Stimulated activated effector memory CD8-positive, alpha-beta T cell treated with anti-CD3 and anti-CD28 coated beads, Interleukin-12 subunit alpha, Interleukin-12 subunit beta, amount 100 ng/mL, for 72 hours (primary cell): ENCODE measurements at regions not wholly inside any gene's neighbourhood (a gene's known extent, or its start where the extent isn't known, plus 50 kb on each side); places are given as distances from the start of the nearest gene placed in this dataset.

Source experiments
- ATAC-seq: fragments of 150-1000 bp; cut with Tn5 transposase; 2 replicates; pipeline ENCODE4 v1.10.0; 2021
- DNase-seq, 2 donors: peaks; one replicate each; pipeline ENCODE4 v3.0.0; 2021 to 2022; ENCODE audit warnings: low spot score in 2 of 2
- H3K27ac Mint-ChIP-seq: one replicate; pipeline ENCODE4 v1.8.0; 2022; ENCODE audit warnings: mild to moderate bottlenecking, mixed read lengths
- H3K36me3 Mint-ChIP-seq: one replicate; pipeline ENCODE4 v1.8.0; 2022; ENCODE audit warnings: mild to moderate bottlenecking, mixed read lengths
- H3K4me1 Mint-ChIP-seq: one replicate; pipeline ENCODE4 v1.8.0; 2022; ENCODE audit warnings: mixed read lengths
- H3K4me3 Mint-ChIP-seq: one replicate; pipeline ENCODE4 v1.8.0; 2022; ENCODE audit warnings: mild to moderate bottlenecking, mixed read lengths
- H3K9me3 Mint-ChIP-seq: one replicate; pipeline ENCODE4 v1.8.0; 2022; ENCODE audit warnings: mixed read lengths

DNA sequence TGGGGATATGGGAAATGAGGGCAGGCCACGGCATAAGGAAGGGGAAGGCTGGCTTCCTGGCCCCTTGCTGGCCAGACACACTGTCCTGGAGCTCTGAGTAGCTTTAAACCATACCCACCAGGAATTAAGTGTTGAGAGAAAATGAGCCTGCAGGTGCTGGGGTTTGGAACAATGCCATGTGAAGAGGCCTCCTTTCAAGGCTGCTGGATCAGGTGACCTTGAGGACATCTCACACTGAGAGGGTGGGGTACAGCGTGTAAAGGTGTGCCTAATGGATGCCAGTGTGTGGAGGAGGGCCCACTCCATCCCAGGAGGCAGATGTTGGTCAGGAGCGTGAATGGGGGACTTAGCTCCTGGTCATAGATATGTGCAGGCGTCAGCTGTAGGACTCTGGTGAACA is 74.8 kb upstream of the MLN start:
- ATAC-seq (no peak), DNase-seq (no peak)
- no peaks in the 10 kb centered on the region for H3K36me3 Mint-ChIP-seq
- H3K4me3 Mint-ChIP-seq = no peak overlapping the region
- no peaks in the 10 kb centered on the region for H3K9me3 Mint-ChIP-seq
- H3K4me1 Mint-ChIP-seq = peaks cover 13% of the 10 kb centered on the region
- H3K27ac Mint-ChIP-seq = no peak overlapping the region

DNA sequence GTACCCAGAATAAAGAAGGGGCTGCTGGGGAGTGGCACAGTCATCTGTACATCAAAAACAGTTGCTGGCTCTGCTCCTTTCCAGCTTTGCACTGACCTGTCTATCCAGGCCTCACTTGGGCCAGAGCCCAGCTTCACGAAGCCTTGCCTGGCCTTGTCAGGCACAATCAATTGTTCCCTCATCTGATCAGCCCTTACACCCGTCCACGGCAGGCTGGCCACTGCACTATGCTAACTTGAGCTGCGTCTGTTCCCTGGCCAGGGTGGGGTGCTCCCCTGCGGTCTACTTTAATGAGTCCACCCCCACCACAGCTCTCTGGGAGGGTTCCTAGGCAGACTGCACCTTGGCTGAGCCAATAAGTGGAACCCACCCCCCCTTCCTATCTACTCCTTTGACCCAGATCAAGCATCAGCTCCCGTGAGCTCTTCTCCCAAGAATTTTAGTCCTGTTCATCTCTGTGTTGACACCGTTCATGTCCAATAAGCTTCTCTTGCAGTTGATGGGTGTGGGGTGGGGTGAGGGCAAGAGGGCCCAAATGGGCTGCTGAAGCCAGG is 74.3 kb upstream of the MLN start:
- Mint-ChIP-seq H3K9me3 (no peaks in the 10 kb centered on the region), H3K4me1 (peaks cover 13% of the 10 kb centered on the region), H3K27ac (no peak overlapping the region), H3K4me3 (no peak overlapping the region), H3K36me3 (no peaks in the 10 kb centered on the region)
- no peak for DNase-seq
- ATAC-seq = no peak

DNA sequence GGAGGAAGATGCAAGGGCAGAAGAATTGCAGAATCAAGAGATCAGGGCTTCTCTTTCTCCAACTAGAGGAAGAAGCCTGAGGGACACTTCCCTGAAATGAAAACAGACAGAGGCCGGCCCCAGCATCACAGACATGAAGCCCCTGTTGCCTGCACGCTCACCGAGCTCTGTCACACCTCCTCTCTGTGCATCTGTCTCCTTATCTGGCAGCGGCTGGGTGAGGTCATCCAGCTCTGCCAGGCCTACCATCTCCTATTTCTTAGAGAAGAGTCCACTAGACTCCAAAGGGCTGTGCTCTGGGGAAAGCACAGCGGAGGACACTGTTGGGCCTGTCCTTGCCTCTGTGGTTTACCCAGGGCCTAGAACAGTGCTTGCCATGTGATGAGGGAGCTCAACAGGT is 71.9 kb upstream of the MLN start:
- DNase-seq (no peak), ATAC-seq (no peak)
- no peak overlapping the region for H3K27ac Mint-ChIP-seq
- no peaks in the 10 kb centered on the region for H3K36me3 Mint-ChIP-seq
- no peak overlapping the region for H3K4me3 Mint-ChIP-seq
- H3K9me3 Mint-ChIP-seq = no peaks in the 10 kb centered on the region
- H3K4me1 Mint-ChIP-seq = peaks cover 19% of the 10 kb centered on the region

DNA sequence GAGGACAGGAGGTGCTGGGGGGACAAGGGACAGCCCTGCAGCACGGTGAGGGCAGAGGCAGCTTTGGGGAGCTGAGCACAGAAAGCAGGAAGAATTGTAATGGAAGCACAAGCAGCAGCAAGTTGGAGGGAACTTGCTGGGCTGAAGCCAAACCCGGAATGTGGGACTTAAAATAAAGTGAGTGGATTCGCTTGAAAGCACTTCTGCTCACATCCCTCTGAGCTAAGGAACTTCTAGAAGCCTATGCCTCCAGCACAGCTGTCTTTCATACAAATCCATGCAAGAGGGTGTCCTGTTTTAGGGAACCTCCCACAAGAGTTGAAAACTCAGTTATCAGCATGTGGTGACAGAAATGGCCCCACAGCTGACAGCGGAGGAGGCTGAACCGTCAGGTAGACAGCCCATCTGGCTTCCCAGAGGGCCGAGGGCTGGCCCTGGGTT is 71.4 kb upstream of the MLN start:
- Mint-ChIP-seq H3K4me1 (peaks cover 19% of the 10 kb centered on the region), H3K9me3 (no peaks in the 10 kb centered on the region), H3K4me3 (no peak overlapping the region), H3K27ac (no peak overlapping the region), H3K36me3 (no peaks in the 10 kb centered on the region)
- DNase-seq = no peak
- no peak for ATAC-seq

DNA sequence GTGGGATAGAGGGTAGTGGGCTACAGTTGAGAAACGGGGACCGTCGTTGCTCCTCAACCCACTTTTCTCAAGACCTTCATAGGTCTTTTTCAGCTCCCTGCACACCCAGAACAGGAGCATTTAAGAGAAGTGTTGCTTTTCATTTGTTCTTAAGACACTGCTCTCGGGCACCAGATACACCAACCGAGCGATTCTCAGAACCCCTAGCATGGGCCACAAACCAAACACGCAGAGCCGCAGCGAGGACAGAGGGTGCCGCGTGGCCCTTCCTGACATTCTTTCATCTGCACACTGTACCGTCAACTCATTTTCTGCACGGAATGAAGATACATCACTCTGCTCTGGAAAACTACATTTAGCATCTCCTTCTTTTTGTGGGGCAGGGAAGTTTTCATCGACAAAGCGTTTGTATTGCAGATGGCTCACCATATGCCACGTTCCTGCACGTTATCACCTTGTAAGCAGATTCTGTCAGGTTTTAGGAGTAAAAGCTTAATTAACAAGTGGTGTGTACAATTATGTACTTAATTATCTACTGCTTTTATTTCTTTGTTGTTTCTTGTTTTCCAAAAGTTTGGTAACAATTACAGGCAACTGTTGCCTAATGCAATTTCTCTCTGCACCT is 70.4 kb upstream of the MLN start:
- Mint-ChIP-seq H3K4me3 (no peak overlapping the region), H3K4me1 (peaks cover 19% of the 10 kb centered on the region), H3K9me3 (no peaks in the 10 kb centered on the region), H3K36me3 (no peaks in the 10 kb centered on the region), H3K27ac (no peak overlapping the region)
- no peak for ATAC-seq
- DNase-seq = no peak

DNA sequence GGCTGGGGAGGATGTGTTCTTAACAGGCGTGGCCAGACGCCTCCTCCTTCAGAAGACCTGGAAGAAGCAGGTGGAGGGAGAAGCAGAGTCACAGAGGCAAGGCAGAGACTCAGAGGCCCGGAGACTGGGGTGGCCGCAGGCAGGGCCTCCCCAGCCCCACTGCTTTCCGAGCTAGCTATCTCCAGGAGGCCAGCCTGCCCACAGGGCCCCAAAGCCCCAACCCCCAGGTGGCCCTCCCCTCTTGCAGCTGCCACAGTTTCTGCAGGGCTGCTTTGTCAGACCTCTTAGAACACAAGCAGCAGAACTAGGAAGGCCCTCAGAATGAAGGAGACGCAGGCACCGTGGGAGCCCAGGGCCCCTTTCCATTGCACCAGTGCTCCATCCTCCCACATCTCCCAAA is 69.0 kb upstream of the MLN start:
- Mint-ChIP-seq H3K9me3 (no peaks in the 10 kb centered on the region), H3K4me3 (no peak overlapping the region), H3K27ac (peak overlapping the region; percentile 77), H3K36me3 (no peaks in the 10 kb centered on the region), H3K4me1 (peaks cover 19% of the 10 kb centered on the region)
- no peak for ATAC-seq
- no peak for DNase-seq

DNA sequence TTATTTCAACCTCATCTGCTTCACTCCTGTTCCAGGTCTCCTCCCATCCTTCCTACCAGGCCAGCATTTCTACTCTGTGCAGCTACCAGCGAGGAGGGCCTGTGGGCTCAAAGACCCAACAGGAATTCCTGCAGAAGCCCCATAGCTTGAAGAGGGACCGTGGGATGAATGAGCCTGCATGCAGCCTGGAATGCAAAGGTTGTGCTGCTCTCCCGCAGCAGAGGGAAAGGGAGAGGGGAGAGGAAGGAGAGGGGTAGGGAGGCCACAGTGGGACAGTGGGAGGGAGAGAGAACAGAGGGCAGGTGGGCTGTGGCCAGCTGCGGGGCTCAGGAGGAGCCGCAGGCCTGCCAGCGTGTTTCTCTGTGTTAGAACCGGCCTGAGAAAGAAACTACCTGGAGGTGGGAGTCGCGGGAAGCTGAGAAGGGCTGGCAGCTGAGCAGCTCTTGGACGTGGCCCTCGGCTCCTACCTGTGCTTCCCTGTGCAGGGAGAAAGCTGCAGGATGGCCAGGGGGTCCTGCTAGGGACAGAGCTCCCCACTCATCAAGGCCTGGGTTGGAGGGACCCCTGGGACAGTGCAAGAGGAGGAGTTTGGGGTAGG is 66.1 kb upstream of the MLN start:
- DNase-seq (no peak), ATAC-seq (peak; percentile 16)
- Mint-ChIP-seq H3K36me3 (no peaks in the 10 kb centered on the region), H3K4me1 (peaks cover 18% of the 10 kb centered on the region), H3K9me3 (peaks cover 2% of the 10 kb centered on the region), H3K27ac (peak overlapping the region; percentile 61), H3K4me3 (no peak overlapping the region)

DNA sequence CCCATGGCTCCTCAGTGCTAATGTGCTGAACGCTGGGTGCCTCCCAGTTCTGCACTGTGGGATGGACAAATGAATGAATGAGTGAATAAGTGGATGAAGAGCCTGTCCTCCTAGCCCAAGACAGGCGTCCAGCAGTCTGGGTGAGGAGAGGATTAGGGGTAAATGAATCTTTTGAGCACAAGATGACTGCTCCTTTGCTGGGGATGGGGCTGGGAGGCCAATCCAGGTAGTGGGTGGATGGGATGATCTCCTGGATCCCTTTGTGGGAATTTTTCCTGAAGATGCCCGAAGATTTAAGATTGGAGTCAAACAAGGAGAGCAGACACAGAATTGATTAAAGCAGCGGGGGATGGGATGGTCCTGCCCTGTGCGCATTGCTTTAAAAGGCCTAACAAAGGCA is 65.3 kb upstream of the MLN start:
- Mint-ChIP-seq H3K9me3 (peaks cover 2% of the 10 kb centered on the region), H3K4me1 (peaks cover 21% of the 10 kb centered on the region), H3K27ac (no peak overlapping the region), H3K4me3 (no peak overlapping the region), H3K36me3 (peaks cover 3% of the 10 kb centered on the region)
- ATAC-seq (no peak), DNase-seq (no peak)

DNA sequence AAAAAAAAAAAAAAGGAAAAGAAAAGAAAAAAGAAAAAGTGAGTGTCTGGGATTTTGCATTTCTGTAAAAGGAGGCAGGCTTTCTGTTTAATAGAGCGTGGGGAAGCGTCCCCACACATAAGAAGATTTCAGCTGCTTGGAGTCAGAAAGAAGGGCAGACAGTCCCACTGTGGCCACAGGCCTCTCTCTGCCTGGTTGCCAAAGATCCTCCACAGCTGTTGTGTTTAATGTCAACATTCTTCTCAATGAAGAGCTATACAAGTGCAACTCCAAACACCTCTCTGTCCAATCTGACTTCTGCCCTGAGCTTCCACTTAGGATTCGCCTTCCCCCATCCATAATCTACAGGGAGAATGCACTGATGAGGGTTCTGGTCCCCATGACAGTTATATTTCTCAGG is 64.3 kb upstream of the MLN start:
- Mint-ChIP-seq H3K4me3 (no peak overlapping the region), H3K9me3 (peaks cover 2% of the 10 kb centered on the region), H3K4me1 (peaks cover 31% of the 10 kb centered on the region), H3K36me3 (peaks cover 6% of the 10 kb centered on the region), H3K27ac (no peak overlapping the region)
- ATAC-seq = no peak
- DNase-seq = no peak

DNA sequence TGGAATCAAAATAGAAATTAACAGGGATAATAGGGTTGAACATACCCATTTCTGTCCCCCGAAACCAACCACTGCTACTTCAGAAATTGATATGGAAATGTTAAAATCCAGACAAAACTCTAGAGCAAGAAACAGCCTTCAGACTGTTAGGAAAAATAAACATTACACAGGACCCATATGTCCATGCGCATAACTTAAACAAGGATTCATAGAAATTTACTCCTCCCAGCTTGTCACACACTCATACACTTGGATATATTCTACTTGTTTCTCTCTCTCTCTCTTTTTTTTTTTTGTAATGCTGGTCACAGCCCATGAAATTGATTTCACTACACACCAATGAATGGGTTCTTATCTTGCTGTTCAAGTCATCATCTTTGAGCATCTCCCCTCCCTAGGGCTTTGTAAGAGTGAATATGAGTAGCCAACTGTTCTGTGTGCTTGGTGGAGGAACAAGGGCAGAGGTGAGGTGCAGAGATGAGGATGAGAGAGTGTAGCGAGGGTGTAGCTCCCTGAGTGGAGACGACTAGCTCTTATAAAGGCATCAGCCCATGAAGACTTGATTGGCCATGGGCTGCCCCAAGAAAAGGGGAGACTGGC is 61.8 kb upstream of the MLN start:
- peaks cover 2% of the 10 kb centered on the region for H3K9me3 Mint-ChIP-seq
- DNase-seq = no peak
- ATAC-seq = no peak
- no peak overlapping the region for H3K4me3 Mint-ChIP-seq
- peaks cover 12% of the 10 kb centered on the region for H3K36me3 Mint-ChIP-seq
- peak overlapping the region; percentile 5 for H3K27ac Mint-ChIP-seq
- peaks cover 47% of the 10 kb centered on the region for H3K4me1 Mint-ChIP-seq

DNA sequence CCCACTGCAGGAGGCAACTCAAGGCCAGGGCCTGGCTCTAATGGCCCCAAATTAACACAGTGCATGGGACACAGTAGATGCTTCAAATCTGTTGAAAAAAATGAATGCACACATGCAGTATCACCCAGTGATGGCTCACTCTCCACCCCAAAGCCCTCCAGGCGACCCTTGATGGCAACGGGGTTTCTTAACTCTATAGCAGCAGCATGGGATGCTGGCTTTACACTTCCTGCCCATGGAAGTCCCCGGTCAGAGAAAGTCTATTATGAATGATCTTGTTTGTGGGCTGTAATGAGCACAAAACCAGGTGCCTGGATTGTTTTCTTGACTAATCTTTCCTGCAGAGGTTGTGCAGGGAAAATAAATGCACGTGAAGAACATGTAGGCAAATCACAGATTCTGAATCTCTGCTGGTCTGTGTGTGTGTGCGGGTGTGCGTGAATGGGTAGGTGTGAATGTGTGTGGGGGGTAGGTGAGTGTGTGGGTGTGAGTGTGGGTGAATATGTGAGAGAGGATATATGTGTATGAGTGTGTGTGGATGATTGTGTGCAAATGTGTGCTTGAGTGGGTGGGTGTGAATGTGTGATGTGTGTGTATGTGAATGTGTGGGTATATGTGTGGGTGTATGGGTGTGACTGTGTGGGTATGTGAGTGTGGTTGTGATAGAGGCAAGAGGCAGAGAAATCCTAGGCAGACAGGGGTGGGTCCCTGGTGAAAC is 60.1 kb upstream of the MLN start:
- H3K9me3 Mint-ChIP-seq = peaks cover 2% of the 10 kb centered on the region
- H3K4me3 Mint-ChIP-seq = no peak overlapping the region
- H3K27ac Mint-ChIP-seq = peak overlapping the region; percentile 10
- peaks cover 50% of the 10 kb centered on the region for H3K4me1 Mint-ChIP-seq
- DNase-seq (no peak), ATAC-seq (peak; percentile 61)
- H3K36me3 Mint-ChIP-seq = peaks cover 12% of the 10 kb centered on the region

DNA sequence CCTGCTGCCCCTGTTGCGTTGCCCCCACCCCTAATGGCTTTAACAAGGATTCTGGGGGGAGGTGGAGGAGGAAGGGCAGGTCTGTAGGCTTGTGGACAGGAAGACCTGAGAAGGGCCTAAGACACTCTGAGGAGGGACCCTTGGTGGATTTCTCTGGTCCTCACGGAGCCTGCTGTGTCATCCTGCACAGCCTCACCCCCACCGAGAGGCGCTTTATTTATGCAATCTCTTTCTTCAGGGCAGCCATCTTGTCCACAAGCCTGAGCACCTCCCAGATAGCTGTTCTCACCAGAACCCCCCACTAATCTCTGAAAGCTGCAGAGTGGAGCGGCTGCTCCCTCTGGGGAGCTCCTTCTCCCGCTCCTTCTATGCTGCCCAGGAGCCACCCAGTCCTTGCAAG is 59.3 kb upstream of the MLN start:
- DNase-seq (no peak), ATAC-seq (no peak)
- Mint-ChIP-seq H3K27ac (peak overlapping the region; percentile 10), H3K9me3 (peaks cover 2% of the 10 kb centered on the region), H3K36me3 (peaks cover 12% of the 10 kb centered on the region), H3K4me3 (no peak overlapping the region), H3K4me1 (peaks cover 52% of the 10 kb centered on the region)

DNA sequence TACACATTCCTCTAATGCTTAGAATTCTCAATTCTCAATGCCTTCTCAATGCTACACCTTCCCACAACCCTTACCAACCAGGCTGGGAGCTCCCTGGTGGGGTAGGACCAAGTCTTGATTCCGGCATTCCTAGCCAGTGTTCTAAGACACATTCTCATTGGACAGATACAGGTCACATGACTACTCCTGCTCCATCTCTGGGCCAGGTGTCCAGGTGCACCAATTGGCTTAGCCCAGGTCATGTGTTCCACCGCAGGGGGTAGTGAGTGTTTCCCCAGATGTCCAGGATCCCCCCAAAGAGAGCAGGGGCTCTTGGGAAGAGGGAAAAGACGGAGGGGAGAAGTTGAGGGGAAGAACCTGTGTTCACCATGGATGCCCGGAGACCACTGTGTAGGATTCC is 58.7 kb upstream of the MLN start:
- ATAC-seq = no peak
- peaks cover 2% of the 10 kb centered on the region for H3K9me3 Mint-ChIP-seq
- H3K36me3 Mint-ChIP-seq = peaks cover 12% of the 10 kb centered on the region
- DNase-seq = no peak
- H3K4me1 Mint-ChIP-seq = peaks cover 57% of the 10 kb centered on the region
- no peak overlapping the region for H3K27ac Mint-ChIP-seq
- no peak overlapping the region for H3K4me3 Mint-ChIP-seq

DNA sequence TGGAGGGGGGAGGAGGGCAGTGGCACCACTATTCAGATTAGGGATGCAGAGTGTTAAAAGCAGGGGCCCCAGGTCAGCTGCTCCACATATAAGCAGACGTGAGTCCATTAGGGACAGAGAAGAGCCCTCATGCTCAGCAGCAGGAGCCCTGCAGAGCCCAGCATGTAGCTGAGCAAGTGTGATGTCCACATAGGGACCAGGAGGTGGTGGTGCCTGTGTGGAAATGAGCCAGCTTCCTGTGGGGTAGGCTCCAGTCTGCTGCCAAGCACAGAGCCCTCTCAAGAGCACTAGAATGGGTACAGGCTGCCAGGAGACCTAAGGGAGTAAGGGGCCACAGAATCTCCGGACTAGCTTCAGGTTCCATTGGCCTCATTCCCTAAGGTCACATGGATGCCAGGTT is 57.9 kb upstream of the MLN start:
- ATAC-seq = peak; percentile 40
- Mint-ChIP-seq H3K4me1 (peaks cover 65% of the 10 kb centered on the region), H3K36me3 (peaks cover 12% of the 10 kb centered on the region), H3K27ac (no peak overlapping the region), H3K9me3 (peaks cover 2% of the 10 kb centered on the region), H3K4me3 (no peak overlapping the region)
- no peak for DNase-seq

DNA sequence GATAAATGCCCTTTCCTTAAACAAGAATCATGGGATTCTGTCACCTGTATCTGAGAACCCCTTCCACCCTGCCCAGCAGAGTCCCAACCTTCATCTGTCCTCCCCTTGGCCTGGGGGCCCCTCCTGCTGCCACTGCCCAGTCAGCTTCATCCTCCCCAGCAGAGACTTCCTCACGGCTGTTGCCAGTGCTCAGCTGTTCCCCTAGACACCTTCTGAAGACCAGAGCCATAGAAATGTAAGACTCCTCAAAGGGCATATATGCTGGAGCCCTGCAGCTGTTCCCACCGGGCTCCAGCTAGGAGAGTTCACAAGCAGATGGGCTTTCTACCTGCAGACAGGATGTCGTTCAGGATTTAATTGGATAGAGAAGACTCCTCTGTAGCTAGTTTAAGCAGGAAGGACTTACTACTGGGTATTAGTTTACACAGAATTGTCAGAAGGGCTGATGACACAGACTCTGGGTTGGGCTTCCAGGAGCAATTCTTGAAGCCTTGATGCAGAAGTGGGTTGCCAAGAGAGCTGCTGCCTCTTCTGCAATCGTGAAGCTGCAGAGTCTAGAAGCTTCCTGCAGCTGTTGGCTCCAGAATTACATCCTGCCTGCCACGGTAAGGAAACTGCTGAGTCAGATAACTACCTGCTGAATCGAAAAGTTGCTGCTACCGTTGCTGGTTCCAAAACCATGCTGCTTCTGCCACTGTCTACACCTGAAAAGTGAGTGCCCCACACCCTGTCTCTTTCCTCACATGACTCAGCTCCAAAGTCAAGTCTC is 57.1 kb upstream of the MLN start:
- H3K27ac Mint-ChIP-seq = no peak overlapping the region
- no peak overlapping the region for H3K4me3 Mint-ChIP-seq
- H3K4me1 Mint-ChIP-seq = peaks cover 74% of the 10 kb centered on the region

More for the DNA sequence above, 57.1 kb upstream of the MLN start:
- H3K36me3 Mint-ChIP-seq = peaks cover 12% of the 10 kb centered on the region
- DNase-seq (no peak), ATAC-seq (peak; percentile 16)
- no peaks in the 10 kb centered on the region for H3K9me3 Mint-ChIP-seq
